ENCODE measurements at regions not wholly inside any gene's neighbourhood (a gene's known extent, or its start where the extent isn't known, plus 50 kb on each side); places are given as distances from the start of the nearest gene placed in this dataset.

- DNase-seq (ENCODE audit: low read depth in 4 of 4, low spot score in 2 of 4), result no peak
Measured at GRCh38 chr9:12595400-12595799, 97.8 kb upstream of the TYRP1 start.

GRCh38 chr9:12604164-12604821 lies 88.9 kb upstream of the TYRP1 start:
- no peak for DNase-seq (ENCODE audit: low read depth in 4 of 4, low spot score in 2 of 4)

GRCh38 chr9:12612211-12612770 lies 80.9 kb upstream of the TYRP1 start:
- DNase-seq (ENCODE audit: low read depth in 4 of 4, low spot score in 2 of 4), result peak in 1 of 4 donors; percentile 33

- DNase-seq (ENCODE audit: low read depth in 4 of 4, low spot score in 2 of 4), result no peak
Measured at GRCh38 chr9:12613071-12613470, 80.1 kb upstream of the TYRP1 start.

GRCh38 chr9:12614488-12614887 lies 78.7 kb upstream of the TYRP1 start:
- no peak for DNase-seq (ENCODE audit: low read depth in 4 of 4, low spot score in 2 of 4)

- no peak for DNase-seq (ENCODE audit: low read depth in 4 of 4, low spot score in 2 of 4)
Measured at GRCh38 chr9:12618956-12619355, 74.2 kb upstream of the TYRP1 start.

- no peak for DNase-seq (ENCODE audit: low read depth in 4 of 4, low spot score in 2 of 4)
Measured at GRCh38 chr9:12625844-12626243, 67.3 kb upstream of the TYRP1 start.

GRCh38 chr9:12627096-12627495 lies 66.1 kb upstream of the TYRP1 start:
- DNase-seq (ENCODE audit: low read depth in 4 of 4, low spot score in 2 of 4), result no peak

GRCh38 chr9:12628546-12628945 lies 64.6 kb upstream of the TYRP1 start:
- no peak for DNase-seq (ENCODE audit: low read depth in 4 of 4, low spot score in 2 of 4)

- no peak for DNase-seq (ENCODE audit: low read depth in 4 of 4, low spot score in 2 of 4)
Measured at GRCh38 chr9:12629067-12629466, 64.1 kb upstream of the TYRP1 start.

GRCh38 chr9:12631866-12632265 lies 61.3 kb upstream of the TYRP1 start:
- DNase-seq (ENCODE audit: low read depth in 4 of 4, low spot score in 2 of 4), result peak in 1 of 4 donors; percentile 33

- DNase-seq (ENCODE audit: low read depth in 4 of 4, low spot score in 2 of 4), result no peak
Measured at GRCh38 chr9:12633016-12633765, 60.0 kb upstream of the TYRP1 start.

- peak in 3 of 4 donors; percentile 37 to 56 (median 38) for DNase-seq (ENCODE audit: low read depth in 4 of 4, low spot score in 2 of 4)
Measured at GRCh38 chr9:12640016-12640587, 53.1 kb upstream of the TYRP1 start.

- DNase-seq (ENCODE audit: low read depth in 4 of 4, low spot score in 2 of 4), result peak in 3 of 4 donors; percentile 31 to 55 (median 32)
Measured at GRCh38 chr9:12640866-12641636, 52.1 kb upstream of the TYRP1 start.
